ENCODE measurements at regions not wholly inside any gene's neighbourhood (a gene's known extent, or its start where the extent isn't known, plus 50 kb on each side); places are given as distances from the start of the nearest gene placed in this dataset.
"Not testable (repeated sequence)": the region's sequence is repeated elsewhere in the genome, so short reads cannot be mapped to it uniquely, and the experiment has no call there.

GRCh38 chr12:83538361-83538965, 851.8 kb downstream of the TMTC2 start:
- Mint-ChIP-seq H3K27me3 (ENCODE audit: low read depth) (no peaks in the 10 kb centered on the region), H3K27ac (no peak overlapping the region), H3K4me3 (ENCODE audit: low read depth) (no peak overlapping the region)

DNA sequence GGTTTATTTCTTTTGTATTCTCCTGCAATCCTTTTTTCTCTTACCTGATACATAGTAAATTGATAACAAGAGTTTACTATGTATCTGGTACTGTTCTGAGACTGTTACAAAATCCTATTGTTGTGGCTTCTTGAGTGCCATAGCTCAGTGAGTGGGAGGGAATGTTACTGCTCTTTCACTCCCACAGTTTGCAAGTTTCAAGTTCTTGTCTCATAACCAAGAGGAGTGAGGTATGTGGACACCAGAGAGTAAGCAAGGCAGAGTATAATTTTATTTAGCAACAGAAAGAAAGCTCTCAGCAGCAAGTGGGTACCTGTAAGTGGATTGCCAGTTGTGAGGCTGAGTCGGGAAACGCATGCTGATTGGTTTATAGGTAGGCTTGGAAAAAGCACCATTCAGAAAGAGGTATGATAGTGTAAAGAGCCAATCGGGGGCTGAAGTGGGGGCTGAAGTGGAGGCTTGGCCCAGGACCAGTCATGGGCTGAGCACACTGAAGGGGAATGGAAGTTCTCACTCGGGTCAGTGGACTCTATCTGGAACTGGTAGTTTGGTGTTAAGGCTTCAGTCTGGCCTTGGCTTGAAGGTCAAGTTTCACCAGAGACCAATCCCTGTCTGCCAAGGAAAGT, 850.8 kb downstream of the TMTC2 start:
- H3K27me3 Mint-ChIP-seq (ENCODE audit: low read depth) = no peaks in the 10 kb centered on the region
- no peak overlapping the region for H3K27ac Mint-ChIP-seq
- no peak for DNase-seq (ENCODE audit: low spot score)
- no peaks in the 10 kb centered on the region for H3K4me1 Mint-ChIP-seq (ENCODE audit: low read depth)
- no peaks in the 10 kb centered on the region for H3K36me3 Mint-ChIP-seq (ENCODE audit: low read depth)
- no peaks in the 10 kb centered on the region for H3K9me3 Mint-ChIP-seq
- H3K4me3 Mint-ChIP-seq (ENCODE audit: low read depth) = no peak overlapping the region
- intact Hi-C loops (cut with micrococcal nuclease) = no loop called here

More at GRCh38 chr12:83538361-83538965, 851.8 kb downstream of the TMTC2 start:
- intact Hi-C loops (cut with micrococcal nuclease) = no loop called here
- DNase-seq (ENCODE audit: low spot score) = no peak
- H3K9me3 Mint-ChIP-seq = no peaks in the 10 kb centered on the region
- H3K4me1 Mint-ChIP-seq (ENCODE audit: low read depth) = no peaks in the 10 kb centered on the region
- no peaks in the 10 kb centered on the region for H3K36me3 Mint-ChIP-seq (ENCODE audit: low read depth)

DNA sequence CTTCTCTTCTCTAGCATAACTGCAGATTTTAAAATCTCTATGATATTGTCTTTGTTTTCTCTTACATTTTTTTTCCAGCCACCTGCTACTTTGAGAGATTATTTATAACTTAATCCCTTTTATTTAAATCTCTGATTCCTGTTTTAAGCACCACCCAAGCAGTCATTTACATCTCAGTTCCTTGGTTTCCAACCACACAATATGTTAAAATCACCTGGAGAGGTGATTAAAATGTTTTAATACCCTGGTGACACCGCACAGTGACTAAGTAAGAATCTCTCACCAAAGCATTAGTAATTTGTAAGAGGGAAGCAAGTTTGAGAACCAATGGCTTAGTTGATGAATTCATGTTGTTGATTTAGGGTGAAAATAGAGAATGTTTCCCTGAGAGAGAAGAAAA, 849.8 kb downstream of the TMTC2 start:
- no peak for DNase-seq (ENCODE audit: low spot score)
- Mint-ChIP-seq H3K27me3 (ENCODE audit: low read depth) (no peaks in the 10 kb centered on the region), H3K27ac (no peak overlapping the region), H3K36me3 (ENCODE audit: low read depth) (no peaks in the 10 kb centered on the region), H3K4me3 (ENCODE audit: low read depth) (no peak overlapping the region), H3K4me1 (ENCODE audit: low read depth) (no peaks in the 10 kb centered on the region), H3K9me3 (no peaks in the 10 kb centered on the region)
- intact Hi-C loops (cut with micrococcal nuclease) = no loop called here

DNA sequence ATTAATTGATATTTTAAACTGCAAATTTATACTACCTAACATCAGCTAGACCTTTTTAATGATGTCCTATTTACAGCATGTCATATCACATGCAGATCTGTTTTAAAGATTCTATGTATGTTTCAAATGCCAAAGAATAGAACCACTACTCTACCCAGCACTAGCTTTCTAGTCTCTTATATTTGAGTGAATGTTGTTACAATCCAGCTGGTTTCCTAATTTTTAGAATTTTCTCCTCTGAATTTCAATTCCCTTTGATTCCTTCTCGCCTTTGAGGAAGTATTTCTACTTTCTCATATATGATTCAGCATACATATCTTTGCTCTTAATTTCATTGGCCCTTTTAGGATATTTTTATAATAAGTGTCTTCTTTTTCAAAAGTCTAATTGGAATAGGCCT, 841.9 kb downstream of the TMTC2 start:
- H3K27me3 Mint-ChIP-seq (ENCODE audit: low read depth) = no peaks in the 10 kb centered on the region
- DNase-seq (ENCODE audit: low spot score) = no peak
- intact Hi-C loops (cut with micrococcal nuclease) = no loop called here
- H3K9me3 Mint-ChIP-seq = peaks cover 5% of the 10 kb centered on the region
- H3K4me1 Mint-ChIP-seq (ENCODE audit: low read depth) = no peaks in the 10 kb centered on the region
- H3K4me3 Mint-ChIP-seq (ENCODE audit: low read depth) = no peak overlapping the region
- no peaks in the 10 kb centered on the region for H3K36me3 Mint-ChIP-seq (ENCODE audit: low read depth)
- H3K27ac Mint-ChIP-seq = no peak overlapping the region

DNA sequence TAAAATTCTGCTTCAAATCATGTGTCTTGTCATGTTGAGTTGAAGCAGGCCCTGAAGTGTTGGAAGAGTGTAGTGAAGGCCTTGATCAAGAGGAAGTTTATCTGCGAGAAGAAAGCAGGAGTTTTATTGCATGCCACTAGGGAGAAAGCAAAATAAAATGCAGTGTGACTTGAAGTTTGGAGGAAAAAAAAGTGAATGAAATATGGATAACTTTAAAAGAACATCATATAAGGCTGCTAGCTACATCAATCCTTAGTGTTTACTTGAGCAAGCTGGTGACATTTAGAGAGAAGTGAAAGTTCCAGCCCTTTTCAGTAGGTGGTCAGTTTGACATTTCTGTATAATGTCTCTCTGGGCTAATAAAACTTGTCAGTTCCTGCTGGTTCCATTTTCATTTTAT, 841.1 kb downstream of the TMTC2 start:
- Mint-ChIP-seq H3K27me3 (ENCODE audit: low read depth) (no peaks in the 10 kb centered on the region), H3K9me3 (peaks cover 13% of the 10 kb centered on the region), H3K4me1 (ENCODE audit: low read depth) (no peaks in the 10 kb centered on the region), H3K4me3 (ENCODE audit: low read depth) (no peak overlapping the region), H3K27ac (no peak overlapping the region), H3K36me3 (ENCODE audit: low read depth) (no peaks in the 10 kb centered on the region)
- no peak for DNase-seq (ENCODE audit: low spot score)
- intact Hi-C loops (cut with micrococcal nuclease) = no loop called here

DNA sequence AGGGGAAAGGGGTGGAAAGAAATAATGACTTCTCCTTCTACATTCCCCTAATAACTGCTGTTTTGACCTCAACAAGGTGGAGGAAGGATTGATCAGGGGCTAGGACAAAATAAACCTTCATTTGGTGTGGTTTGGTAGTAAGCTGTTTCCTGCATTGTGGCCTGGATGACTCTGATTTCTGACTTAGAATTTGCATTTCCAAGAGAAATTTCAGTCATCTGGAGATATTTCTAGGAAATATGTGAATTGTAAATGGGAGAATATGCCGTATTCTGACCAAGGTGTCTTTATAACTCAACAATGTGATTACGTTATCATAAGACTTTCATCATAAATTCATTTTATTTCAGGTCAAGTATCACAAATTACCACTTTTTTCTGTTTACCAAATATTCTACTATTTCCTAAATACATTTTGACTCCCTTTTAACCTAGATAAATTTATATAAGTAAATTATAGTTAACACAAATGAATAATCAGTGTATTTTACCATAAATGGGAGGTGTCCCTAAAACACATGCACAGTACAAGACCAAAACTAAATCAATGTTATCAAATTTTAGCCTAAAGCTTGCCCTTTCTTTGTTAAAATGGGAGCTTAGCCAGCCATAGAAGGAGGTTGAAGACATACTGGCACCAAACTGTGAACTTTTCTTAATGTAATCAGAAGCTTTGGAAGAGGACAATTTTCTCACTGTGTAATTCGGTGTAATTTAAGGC, 828.8 kb downstream of the TMTC2 start:
- Mint-ChIP-seq H3K9me3 (no peaks in the 10 kb centered on the region), H3K27ac (no peak overlapping the region), H3K4me3 (ENCODE audit: low read depth) (no peak overlapping the region), H3K36me3 (ENCODE audit: low read depth) (no peaks in the 10 kb centered on the region), H3K4me1 (ENCODE audit: low read depth) (no peaks in the 10 kb centered on the region), H3K27me3 (ENCODE audit: low read depth) (no peaks in the 10 kb centered on the region)
- intact Hi-C loops (cut with micrococcal nuclease) = no loop called here
- DNase-seq (ENCODE audit: low spot score) = no peak

DNA sequence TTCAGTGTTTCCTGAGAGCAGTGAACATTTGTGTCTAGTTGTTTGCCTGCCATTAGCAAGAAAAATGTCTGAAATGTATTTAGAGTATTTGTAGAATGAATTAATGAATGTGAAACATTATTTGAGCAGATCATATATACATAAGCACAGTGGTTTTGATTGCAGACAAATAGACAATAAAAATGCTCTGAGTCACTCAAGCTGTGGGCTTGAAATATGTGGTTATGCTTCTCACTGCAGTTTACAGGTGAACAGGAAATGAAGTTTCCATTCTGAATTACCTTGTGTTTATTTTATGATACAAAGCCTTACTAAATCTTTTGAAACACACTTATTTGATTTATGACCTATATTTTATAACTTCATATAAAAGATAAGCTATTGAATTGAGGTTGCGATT, 827.7 kb downstream of the TMTC2 start:
- Mint-ChIP-seq H3K4me3 (ENCODE audit: low read depth) (no peak overlapping the region), H3K27me3 (ENCODE audit: low read depth) (no peaks in the 10 kb centered on the region), H3K4me1 (ENCODE audit: low read depth) (no peaks in the 10 kb centered on the region), H3K36me3 (ENCODE audit: low read depth) (no peaks in the 10 kb centered on the region), H3K9me3 (no peaks in the 10 kb centered on the region), H3K27ac (no peak overlapping the region)
- no peak for DNase-seq (ENCODE audit: low spot score)
- intact Hi-C loops (cut with micrococcal nuclease) = no loop called here

- no peaks in the 10 kb centered on the region for H3K36me3 Mint-ChIP-seq (ENCODE audit: low read depth)
- H3K9me3 Mint-ChIP-seq = no peaks in the 10 kb centered on the region
- H3K27me3 Mint-ChIP-seq (ENCODE audit: low read depth) = no peaks in the 10 kb centered on the region
- no peak overlapping the region for H3K4me3 Mint-ChIP-seq (ENCODE audit: low read depth)
- no peaks in the 10 kb centered on the region for H3K4me1 Mint-ChIP-seq (ENCODE audit: low read depth)
- intact Hi-C loops (cut with micrococcal nuclease) = no loop called here
- DNase-seq (ENCODE audit: low spot score) = no peak
- no peak overlapping the region for H3K27ac Mint-ChIP-seq
These were observed 820.1 kb downstream of the TMTC2 start for GRCh38 chr12:83506841-83507240.

- no peak overlapping the region for H3K27ac Mint-ChIP-seq
- intact Hi-C loops (cut with micrococcal nuclease) = no loop called here
These were observed 818.9 kb downstream of the TMTC2 start for GRCh38 chr12:83505586-83505985.

GRCh38 chr12:83499894-83500293, 813.2 kb downstream of the TMTC2 start:
- intact Hi-C loops (cut with micrococcal nuclease); H3K4me3 Mint-ChIP-seq (ENCODE audit: low read depth); H3K4me1 Mint-ChIP-seq (ENCODE audit: low read depth); H3K27me3 Mint-ChIP-seq (ENCODE audit: low read depth); H3K27ac Mint-ChIP-seq; H3K9me3 Mint-ChIP-seq; H3K36me3 Mint-ChIP-seq (ENCODE audit: low read depth); DNase-seq (ENCODE audit: low spot score): not testable (repeated sequence)

More at GRCh38 chr12:83505586-83505985, 818.9 kb downstream of the TMTC2 start:
- Mint-ChIP-seq H3K9me3 (peaks cover 5% of the 10 kb centered on the region), H3K4me3 (ENCODE audit: low read depth) (no peak overlapping the region), H3K27me3 (ENCODE audit: low read depth) (no peaks in the 10 kb centered on the region), H3K36me3 (ENCODE audit: low read depth) (no peaks in the 10 kb centered on the region), H3K4me1 (ENCODE audit: low read depth) (no peaks in the 10 kb centered on the region)
- DNase-seq (ENCODE audit: low spot score) = no peak

DNA sequence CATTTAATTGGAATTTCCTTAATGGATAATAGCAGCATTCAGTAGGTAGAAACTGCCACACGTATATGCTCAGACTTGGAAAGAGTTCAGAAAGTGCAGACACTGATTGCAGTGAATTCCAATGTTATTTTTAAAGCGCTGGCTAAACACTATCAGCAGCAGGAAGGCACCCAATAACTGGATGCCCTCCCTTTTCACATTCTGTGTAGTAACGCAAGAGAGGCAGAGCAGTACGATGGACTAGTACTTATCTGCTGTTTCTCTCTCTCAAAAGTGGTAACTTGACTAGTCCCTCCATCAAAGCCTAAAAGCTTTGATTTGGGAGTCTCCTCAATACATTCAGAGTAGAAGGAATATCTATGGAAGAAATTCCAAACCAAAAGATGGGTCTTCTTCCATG, 791.0 kb downstream of the TMTC2 start:
- intact Hi-C loops (cut with micrococcal nuclease) = no loop called here
- Mint-ChIP-seq H3K4me3 (ENCODE audit: low read depth) (no peak overlapping the region), H3K4me1 (ENCODE audit: low read depth) (no peaks in the 10 kb centered on the region), H3K9me3 (no peaks in the 10 kb centered on the region), H3K27ac (no peak overlapping the region), H3K36me3 (ENCODE audit: low read depth) (no peaks in the 10 kb centered on the region), H3K27me3 (ENCODE audit: low read depth) (no peaks in the 10 kb centered on the region)
- no peak for DNase-seq (ENCODE audit: low spot score)

GRCh38 chr12:83476695-83477690, 790.3 kb downstream of the TMTC2 start:
- DNase-seq (ENCODE audit: low spot score) = no peak
- no peak overlapping the region for H3K4me3 Mint-ChIP-seq (ENCODE audit: low read depth)
- H3K27ac Mint-ChIP-seq = no peak overlapping the region
- H3K27me3 Mint-ChIP-seq (ENCODE audit: low read depth) = no peaks in the 10 kb centered on the region
- no peaks in the 10 kb centered on the region for H3K36me3 Mint-ChIP-seq (ENCODE audit: low read depth)
- no peaks in the 10 kb centered on the region for H3K9me3 Mint-ChIP-seq
- H3K4me1 Mint-ChIP-seq (ENCODE audit: low read depth) = no peaks in the 10 kb centered on the region
- intact Hi-C loops (cut with micrococcal nuclease) = no loop called here

All from activated T-helper 2 cell treated with anti-CD3 and anti-CD28 coated beads, Interferon-gamma antibody, Interleukin-2, Interleukin-4, amounts not matched to agents 10 μg/mL and 5 μg/mL and 100 μg/mL, durations not matched to agents 14 hours and 24 hours and 36 hours (primary cell).